ENCODE measurements at regions not wholly inside any gene's neighbourhood (a gene's known extent, or its start where the extent isn't known, plus 50 kb on each side); places are given as distances from the start of the nearest gene placed in this dataset.

DNA sequence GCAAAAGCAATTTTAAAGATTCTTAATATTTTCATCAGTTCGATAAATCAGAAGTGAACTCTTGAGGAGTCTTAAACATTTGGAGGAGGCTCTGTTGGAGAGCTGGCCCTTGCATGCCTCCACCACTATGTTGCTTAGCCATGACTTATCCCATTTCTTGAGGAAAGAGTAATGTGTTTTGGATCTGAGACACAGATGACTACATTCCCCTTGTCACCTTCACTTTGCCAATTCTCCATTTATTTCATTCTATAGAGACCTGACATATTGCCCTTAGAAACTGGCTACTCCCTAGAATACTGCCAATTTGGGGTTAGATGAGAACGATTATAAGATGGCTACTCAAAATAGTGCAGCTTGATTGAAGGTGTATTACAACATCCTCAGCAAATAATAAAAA, 157.4 kb upstream of the TMEM260 start:
- peaks cover 15% of the 10 kb centered on the region for H3K27me3 ChIP-seq (replicated peaks; ENCODE audit: insufficient read depth)
- 84 to 94% methylated on average over 2 of the region's 2 CpGs for WGBS, 2 experiments (ENCODE audit: low coverage in 1 of 2, low lambda C conversion rate in 2 of 2, missing lambda C conversion rate in 2 of 2)
- no peak overlapping the region for H3K4me2 ChIP-seq (ENCODE audit: unreplicated experiment)
- in situ Hi-C loops (cut with MboI), result no loop called here
- no peaks in the 10 kb centered on the region for H3K36me3 ChIP-seq (ENCODE audit: low read depth)
- TF ChIP-seq EZH2phosphoT487 (IDR thresholded peaks at IDR 0.05; ENCODE audit: insufficient read depth, low read depth), result no peak
- TF ChIP-seq EZH2 (IDR thresholded peaks at IDR 0.05; ENCODE audit: insufficient read depth, poor library complexity, severe bottlenecking), result no peak
- H3K9me3 ChIP-seq (ENCODE audit: low read depth), result no peaks in the 10 kb centered on the region
- peaks cover 7% of the 10 kb centered on the region; the same call in 1 of the 2 replicates for H3K4me1 ChIP-seq (ENCODE audit: insufficient read depth)
- H3K9me2 ChIP-seq (ENCODE audit: insufficient read depth), result no peaks in the 10 kb centered on the region
- no peak overlapping the region for H3K9ac ChIP-seq
- no peak overlapping the region for H3K27ac ChIP-seq
- H2AFZ ChIP-seq, result no peak overlapping the region
- DNase-seq, result no peak
- H3K79me2 ChIP-seq (ENCODE audit: insufficient read depth), result no peaks in the 10 kb centered on the region
- H3K4me3 ChIP-seq, result no peak overlapping the region
- H4K20me1 ChIP-seq (ENCODE audit: insufficient read depth), result no peaks in the 10 kb centered on the region
- no peaks in the 10 kb centered on the region for H3F3A ChIP-seq (ENCODE audit: insufficient read depth)

DNA sequence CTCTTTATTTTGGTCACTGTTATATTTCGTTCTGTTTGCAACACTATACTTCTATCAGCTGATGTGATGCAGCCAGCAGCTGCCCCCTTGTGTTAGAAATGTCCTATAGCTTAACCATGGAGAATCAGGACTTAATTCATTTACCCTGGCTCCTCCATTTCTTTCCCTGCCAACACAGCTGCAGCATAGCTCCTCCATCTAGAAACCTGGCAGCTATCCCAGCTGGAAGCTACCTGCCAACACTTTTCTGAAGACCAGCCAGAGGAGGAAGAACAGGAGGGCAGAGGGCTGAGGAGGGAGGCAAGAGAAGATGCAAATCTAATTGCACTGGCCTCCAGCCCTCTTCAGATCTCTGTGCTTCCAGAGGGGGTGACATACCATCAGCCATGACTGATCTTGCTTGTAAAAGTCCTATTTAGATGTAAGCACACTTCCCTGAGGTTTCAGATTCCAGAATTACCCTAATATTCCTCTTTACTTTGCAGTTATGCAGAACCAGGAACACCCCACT, 156.8 kb upstream of the TMEM260 start:
- Histone ChIP-seq H3K27me3 (replicated peaks; ENCODE audit: insufficient read depth) (peaks cover 15% of the 10 kb centered on the region), H4K20me1 (ENCODE audit: insufficient read depth) (no peaks in the 10 kb centered on the region), H3K9ac (no peak overlapping the region), H3K4me3 (no peak overlapping the region), H2AFZ (no peak overlapping the region), H3K79me2 (ENCODE audit: insufficient read depth) (no peaks in the 10 kb centered on the region), H3F3A (ENCODE audit: insufficient read depth) (no peaks in the 10 kb centered on the region), H3K9me3 (ENCODE audit: low read depth) (no peaks in the 10 kb centered on the region), H3K36me3 (ENCODE audit: low read depth) (no peaks in the 10 kb centered on the region), H3K27ac (no peak overlapping the region), H3K4me1 (ENCODE audit: insufficient read depth) (peaks cover 7% of the 10 kb centered on the region; the same call in 1 of the 2 replicates), H3K4me2 (ENCODE audit: unreplicated experiment) (no peak overlapping the region), H3K9me2 (ENCODE audit: insufficient read depth) (no peaks in the 10 kb centered on the region)
- in situ Hi-C loops (cut with MboI), result no loop called here
- TF ChIP-seq EZH2 (IDR thresholded peaks at IDR 0.05; ENCODE audit: insufficient read depth, poor library complexity, severe bottlenecking), result no peak
- no peak for TF ChIP-seq EZH2phosphoT487 (IDR thresholded peaks at IDR 0.05; ENCODE audit: insufficient read depth, low read depth)
- DNase-seq, result peak; percentile 79
- 0 to 14% methylated on average over 1 of the region's 1 CpG for WGBS, 2 experiments (ENCODE audit: low coverage in 1 of 2, low lambda C conversion rate in 2 of 2, missing lambda C conversion rate in 2 of 2)

DNA sequence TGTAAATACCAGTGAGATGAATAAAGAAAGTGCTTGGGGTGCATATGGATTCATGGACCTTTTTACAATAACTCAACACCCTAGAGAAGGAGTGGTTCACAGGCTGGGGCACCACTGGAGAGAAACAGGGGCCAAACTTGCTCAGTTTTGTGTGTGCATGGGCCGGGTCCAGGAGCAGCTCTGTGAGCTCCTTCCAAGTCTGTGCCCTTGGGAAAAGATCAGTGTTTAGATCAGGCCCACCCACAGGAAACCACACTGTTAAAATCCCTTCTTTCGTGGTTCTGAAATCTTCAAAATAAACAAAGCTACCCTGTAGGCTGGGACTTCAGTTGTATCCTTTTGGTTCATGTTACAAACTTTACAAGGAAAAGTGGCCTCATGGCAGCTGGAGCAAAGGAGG, 156.1 kb upstream of the TMEM260 start:
- no peak for TF ChIP-seq EZH2 (IDR thresholded peaks at IDR 0.05; ENCODE audit: insufficient read depth, poor library complexity, severe bottlenecking)
- no peak for TF ChIP-seq EZH2phosphoT487 (IDR thresholded peaks at IDR 0.05; ENCODE audit: insufficient read depth, low read depth)
- Histone ChIP-seq H3K4me1 (ENCODE audit: insufficient read depth) (peaks cover 7% of the 10 kb centered on the region; the same call in 1 of the 2 replicates), H3K36me3 (ENCODE audit: low read depth) (no peaks in the 10 kb centered on the region), H3F3A (ENCODE audit: insufficient read depth) (no peaks in the 10 kb centered on the region), H3K9me3 (ENCODE audit: low read depth) (no peaks in the 10 kb centered on the region), H3K27ac (no peak overlapping the region), H3K9ac (no peak overlapping the region), H2AFZ (0 out of 2 replicates have a peak overlapping the region, but pooled peaks have one; percentile 15), H3K4me3 (no peak overlapping the region), H4K20me1 (ENCODE audit: insufficient read depth) (no peaks in the 10 kb centered on the region), H3K9me2 (ENCODE audit: insufficient read depth) (no peaks in the 10 kb centered on the region), H3K4me2 (ENCODE audit: unreplicated experiment) (no peak overlapping the region), H3K79me2 (ENCODE audit: insufficient read depth) (no peaks in the 10 kb centered on the region), H3K27me3 (replicated peaks; ENCODE audit: insufficient read depth) (peaks cover 15% of the 10 kb centered on the region)
- in situ Hi-C loops (cut with MboI), result no loop called here
- WGBS, 2 experiments (ENCODE audit: low coverage in 1 of 2, low lambda C conversion rate in 2 of 2, missing lambda C conversion rate in 2 of 2), result 28 to 38% methylated on average over 2 of the region's 2 CpGs
- peak; percentile 12 for DNase-seq

DNA sequence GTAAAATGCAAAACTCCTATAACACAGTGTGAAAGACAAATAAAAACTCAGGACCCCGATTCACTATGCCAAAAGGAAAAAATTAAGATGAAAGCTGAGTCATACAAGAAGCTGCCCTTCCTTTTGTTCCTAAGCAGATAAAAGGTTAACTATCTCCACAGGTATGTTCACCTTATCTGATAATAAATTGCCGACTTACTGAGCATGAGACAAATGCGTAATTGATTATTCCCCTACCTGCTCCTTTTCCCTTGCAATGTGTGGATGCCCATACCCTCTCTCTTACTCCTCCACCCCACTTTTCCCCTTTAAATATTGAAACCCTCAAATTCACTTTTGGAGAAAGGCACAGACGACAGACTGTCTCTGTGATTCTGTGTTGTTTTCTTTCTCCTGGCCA, 148.6 kb upstream of the TMEM260 start:
- Histone ChIP-seq H3K4me1 (ENCODE audit: insufficient read depth) (no peaks in the 10 kb centered on the region), H3F3A (ENCODE audit: insufficient read depth) (no peaks in the 10 kb centered on the region), H3K4me2 (ENCODE audit: unreplicated experiment) (no peak overlapping the region), H3K27ac (no peak overlapping the region), H3K36me3 (ENCODE audit: low read depth) (no peaks in the 10 kb centered on the region), H3K9me2 (ENCODE audit: insufficient read depth) (no peaks in the 10 kb centered on the region), H3K79me2 (ENCODE audit: insufficient read depth) (no peaks in the 10 kb centered on the region), H3K4me3 (no peak overlapping the region), H3K9me3 (ENCODE audit: low read depth) (no peaks in the 10 kb centered on the region), H4K20me1 (ENCODE audit: insufficient read depth) (no peaks in the 10 kb centered on the region), H3K9ac (no peak overlapping the region), H2AFZ (no peak overlapping the region), H3K27me3 (replicated peaks; ENCODE audit: insufficient read depth) (peaks cover 24% of the 10 kb centered on the region)
- TF ChIP-seq EZH2 (IDR thresholded peaks at IDR 0.05; ENCODE audit: insufficient read depth, poor library complexity, severe bottlenecking) (no peak), EZH2phosphoT487 (IDR thresholded peaks at IDR 0.05; ENCODE audit: insufficient read depth, low read depth) (no peak)
- DNase-seq, result no peak
- WGBS, 2 experiments (ENCODE audit: low coverage in 1 of 2, low lambda C conversion rate in 2 of 2, missing lambda C conversion rate in 2 of 2), result 48 to 55% methylated on average over 4 of the region's 4 CpGs
- in situ Hi-C loops (cut with MboI), result no loop called here

Measured in GM23248 (cell line).